ENCODE measurements at regions not wholly inside any gene's neighbourhood (a gene's known extent, or its start where the extent isn't known, plus 50 kb on each side); places are given as distances from the start of the nearest gene placed in this dataset.

DNA sequence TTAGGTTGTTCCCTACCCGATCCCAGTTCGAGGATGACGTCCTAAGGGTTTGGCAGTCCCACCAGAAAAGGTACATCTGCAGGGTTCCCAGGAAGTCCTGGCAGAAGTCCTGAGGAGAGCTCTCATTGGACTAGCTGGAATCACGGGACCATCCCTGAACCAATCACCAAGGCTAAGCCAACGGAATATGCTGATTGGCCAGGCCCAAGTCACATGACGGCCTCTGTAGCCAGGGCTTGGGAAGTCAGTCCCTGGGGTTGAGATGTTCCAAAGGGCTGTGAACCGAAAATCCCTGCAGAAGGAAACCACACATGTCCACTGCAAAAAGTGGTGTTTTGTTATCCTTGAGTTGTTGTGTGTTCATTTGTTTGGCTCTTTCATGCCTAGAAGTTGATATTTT is 68.2 kb upstream of the ZNF423 start:
- TF ChIP-seq, protein P1, sequence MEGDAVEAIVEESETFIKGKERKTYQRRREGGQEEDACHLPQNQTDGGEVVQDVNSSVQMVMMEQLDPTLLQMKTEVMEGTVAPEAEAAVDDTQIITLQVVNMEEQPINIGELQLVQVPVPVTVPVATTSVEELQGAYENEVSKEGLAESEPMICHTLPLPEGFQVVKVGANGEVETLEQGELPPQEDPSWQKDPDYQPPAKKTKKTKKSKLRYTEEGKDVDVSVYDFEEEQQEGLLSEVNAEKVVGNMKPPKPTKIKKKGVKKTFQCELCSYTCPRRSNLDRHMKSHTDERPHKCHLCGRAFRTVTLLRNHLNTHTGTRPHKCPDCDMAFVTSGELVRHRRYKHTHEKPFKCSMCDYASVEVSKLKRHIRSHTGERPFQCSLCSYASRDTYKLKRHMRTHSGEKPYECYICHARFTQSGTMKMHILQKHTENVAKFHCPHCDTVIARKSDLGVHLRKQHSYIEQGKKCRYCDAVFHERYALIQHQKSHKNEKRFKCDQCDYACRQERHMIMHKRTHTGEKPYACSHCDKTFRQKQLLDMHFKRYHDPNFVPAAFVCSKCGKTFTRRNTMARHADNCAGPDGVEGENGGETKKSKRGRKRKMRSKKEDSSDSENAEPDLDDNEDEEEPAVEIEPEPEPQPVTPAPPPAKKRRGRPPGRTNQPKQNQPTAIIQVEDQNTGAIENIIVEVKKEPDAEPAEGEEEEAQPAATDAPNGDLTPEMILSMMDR (IDR thresholded peaks at IDR 0.05; ENCODE audit: insufficient read depth, low read length) = no peak
- TF ChIP-seq SPI1 (IDR thresholded peaks at IDR 0.05; ENCODE audit: borderline replicate concordance, low read depth) = no peak
- TF ChIP-seq, protein P2, sequence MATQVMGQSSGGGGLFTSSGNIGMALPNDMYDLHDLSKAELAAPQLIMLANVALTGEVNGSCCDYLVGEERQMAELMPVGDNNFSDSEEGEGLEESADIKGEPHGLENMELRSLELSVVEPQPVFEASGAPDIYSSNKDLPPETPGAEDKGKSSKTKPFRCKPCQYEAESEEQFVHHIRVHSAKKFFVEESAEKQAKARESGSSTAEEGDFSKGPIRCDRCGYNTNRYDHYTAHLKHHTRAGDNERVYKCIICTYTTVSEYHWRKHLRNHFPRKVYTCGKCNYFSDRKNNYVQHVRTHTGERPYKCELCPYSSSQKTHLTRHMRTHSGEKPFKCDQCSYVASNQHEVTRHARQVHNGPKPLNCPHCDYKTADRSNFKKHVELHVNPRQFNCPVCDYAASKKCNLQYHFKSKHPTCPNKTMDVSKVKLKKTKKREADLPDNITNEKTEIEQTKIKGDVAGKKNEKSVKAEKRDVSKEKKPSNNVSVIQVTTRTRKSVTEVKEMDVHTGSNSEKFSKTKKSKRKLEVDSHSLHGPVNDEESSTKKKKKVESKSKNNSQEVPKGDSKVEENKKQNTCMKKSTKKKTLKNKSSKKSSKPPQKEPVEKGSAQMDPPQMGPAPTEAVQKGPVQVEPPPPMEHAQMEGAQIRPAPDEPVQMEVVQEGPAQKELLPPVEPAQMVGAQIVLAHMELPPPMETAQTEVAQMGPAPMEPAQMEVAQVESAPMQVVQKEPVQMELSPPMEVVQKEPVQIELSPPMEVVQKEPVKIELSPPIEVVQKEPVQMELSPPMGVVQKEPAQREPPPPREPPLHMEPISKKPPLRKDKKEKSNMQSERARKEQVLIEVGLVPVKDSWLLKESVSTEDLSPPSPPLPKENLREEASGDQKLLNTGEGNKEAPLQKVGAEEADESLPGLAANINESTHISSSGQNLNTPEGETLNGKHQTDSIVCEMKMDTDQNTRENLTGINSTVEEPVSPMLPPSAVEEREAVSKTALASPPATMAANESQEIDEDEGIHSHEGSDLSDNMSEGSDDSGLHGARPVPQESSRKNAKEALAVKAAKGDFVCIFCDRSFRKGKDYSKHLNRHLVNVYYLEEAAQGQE (IDR thresholded peaks at IDR 0.05; ENCODE audit: insufficient replicate concordance, low read depth) = no peak
- no peak for TF ChIP-seq GABPA (IDR thresholded peaks at IDR 0.05; ENCODE audit: low read depth)
- no peak for TF ChIP-seq POLR2AphosphoS5 (IDR thresholded peaks at IDR 0.05; ENCODE audit: low read depth)
- Histone ChIP-seq H3K4me3 (replicated peaks; ENCODE audit: insufficient read depth, low read length) (no peak overlapping the region), H3K27me3 (ENCODE audit: insufficient read depth, poor library complexity, severe bottlenecking) (peaks cover 2% of the 10 kb centered on the region), H3K27ac (replicated peaks) (no peak overlapping the region)
- DNase-seq (ENCODE audit: low read depth in 1 of 2, low spot score in 1 of 2) = no peak

DNA sequence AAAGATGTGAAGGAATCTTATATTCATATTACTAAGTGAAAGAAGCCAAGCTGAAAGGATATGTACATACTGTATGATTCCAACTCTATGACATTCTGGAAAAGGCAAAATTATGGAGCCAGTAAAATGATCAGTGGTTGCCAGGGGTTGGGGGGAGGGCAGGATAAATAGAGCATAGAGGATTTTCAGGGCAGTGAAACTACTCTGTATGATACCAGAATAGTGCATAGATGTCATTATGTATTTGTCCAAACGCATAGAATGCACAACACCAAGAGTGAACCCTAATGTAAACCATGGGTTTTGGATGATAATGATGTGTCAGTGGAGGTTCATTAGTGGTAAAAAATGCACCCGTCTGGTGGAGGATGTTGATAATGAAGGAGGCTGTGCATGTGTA is 71.0 kb upstream of the ZNF423 start:
- no peak overlapping the region for H3K4me3 ChIP-seq (replicated peaks; ENCODE audit: insufficient read depth, low read length)
- no peak overlapping the region for H3K27ac ChIP-seq (replicated peaks)
- no peak for DNase-seq (ENCODE audit: low read depth in 1 of 2, low spot score in 1 of 2)
- TF ChIP-seq SPI1 (IDR thresholded peaks at IDR 0.05; ENCODE audit: borderline replicate concordance, low read depth) = no peak
- TF ChIP-seq, protein P1 (IDR thresholded peaks at IDR 0.05; ENCODE audit: insufficient read depth, low read length) = no peak
- TF ChIP-seq, protein P2 (IDR thresholded peaks at IDR 0.05; ENCODE audit: insufficient replicate concordance, low read depth) = no peak
- no peak for TF ChIP-seq GABPA (IDR thresholded peaks at IDR 0.05; ENCODE audit: low read depth)
- no peak for TF ChIP-seq POLR2AphosphoS5 (IDR thresholded peaks at IDR 0.05; ENCODE audit: low read depth)
- peaks cover 2% of the 10 kb centered on the region for H3K27me3 ChIP-seq (ENCODE audit: insufficient read depth, poor library complexity, severe bottlenecking)

GRCh38 chr16:49928176-49929041 is 72.5 kb upstream of the ZNF423 start:
- peaks cover 2% of the 10 kb centered on the region for H3K27me3 ChIP-seq (ENCODE audit: insufficient read depth, poor library complexity, severe bottlenecking)
- TF ChIP-seq GABPA (IDR thresholded peaks at IDR 0.05; ENCODE audit: low read depth) = no peak
- no peak for TF ChIP-seq SPI1 (IDR thresholded peaks at IDR 0.05; ENCODE audit: borderline replicate concordance, low read depth)
- TF ChIP-seq, protein P1 (IDR thresholded peaks at IDR 0.05; ENCODE audit: insufficient read depth, low read length) = no peak
- no peak for TF ChIP-seq POLR2AphosphoS5 (IDR thresholded peaks at IDR 0.05; ENCODE audit: low read depth)
- TF ChIP-seq, protein P2 (IDR thresholded peaks at IDR 0.05; ENCODE audit: insufficient replicate concordance, low read depth) = no peak
- no peak overlapping the region for H3K27ac ChIP-seq (replicated peaks)
- no peak for DNase-seq (ENCODE audit: low read depth in 1 of 2, low spot score in 1 of 2)
- no peak overlapping the region for H3K4me3 ChIP-seq (replicated peaks; ENCODE audit: insufficient read depth, low read length)
